OCI-LY3 (cell line): ENCODE measurements at regions not wholly inside any gene's neighbourhood (a gene's known extent, or its start where the extent isn't known, plus 50 kb on each side); places are given as distances from the start of the nearest gene placed in this dataset.

ENCODE experiments used
- EZH2phosphoT487 ChIP-seq: fragments of 200-600 bp; shearing (Covaris generic); IDR thresholded peaks from 2 replicates; pipeline ENCODE4 v1.6.1; 2018; ENCODE audit warnings: antibody characterized with exemption, mixed run types, low read depth
- TF ChIP-seq, protein P1 (sequence below): fragments of 200-600, 300-600 bp; sonication (generic); IDR thresholded peaks from 2 replicates; pipeline ENCODE4 v1.5.1; 2014; ENCODE audit warnings: antibody characterized with exemption, low read length, low read depth

DNA sequence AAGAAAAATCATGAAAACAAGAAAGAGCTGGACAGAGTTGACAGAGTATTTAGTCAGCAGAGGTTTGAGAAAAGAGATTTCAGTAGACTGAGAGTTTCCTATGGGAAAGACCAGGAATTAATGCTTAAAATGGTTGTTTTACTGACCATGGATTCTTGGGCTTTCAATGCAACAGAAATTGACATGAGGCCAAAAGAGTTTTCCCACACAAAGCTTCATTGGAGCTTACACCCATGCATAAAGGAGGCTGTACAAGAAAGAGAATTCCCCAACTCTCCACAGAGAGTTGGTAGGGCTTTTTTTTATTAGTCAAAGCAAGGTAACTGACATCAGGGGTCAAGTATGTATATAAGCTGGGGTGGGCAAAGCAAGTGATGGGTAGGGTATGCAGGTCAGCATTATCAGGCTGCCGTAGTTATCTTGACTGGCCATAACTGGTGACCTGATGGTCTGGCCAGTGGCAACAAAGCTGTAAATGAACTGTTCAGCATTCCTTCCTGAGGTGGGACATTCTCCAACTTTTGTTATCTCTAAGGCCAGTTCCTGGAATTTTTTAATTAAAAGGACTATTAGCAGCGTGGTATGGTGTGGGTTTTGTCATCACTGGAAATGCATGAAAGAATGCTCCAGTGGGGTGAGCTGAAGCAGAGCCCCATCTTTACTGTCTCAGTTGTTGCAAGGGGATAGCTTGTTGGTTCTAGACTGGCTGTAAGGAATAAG is 117.0 kb downstream of the ADAM29 start:
- TF ChIP-seq, protein P1, sequence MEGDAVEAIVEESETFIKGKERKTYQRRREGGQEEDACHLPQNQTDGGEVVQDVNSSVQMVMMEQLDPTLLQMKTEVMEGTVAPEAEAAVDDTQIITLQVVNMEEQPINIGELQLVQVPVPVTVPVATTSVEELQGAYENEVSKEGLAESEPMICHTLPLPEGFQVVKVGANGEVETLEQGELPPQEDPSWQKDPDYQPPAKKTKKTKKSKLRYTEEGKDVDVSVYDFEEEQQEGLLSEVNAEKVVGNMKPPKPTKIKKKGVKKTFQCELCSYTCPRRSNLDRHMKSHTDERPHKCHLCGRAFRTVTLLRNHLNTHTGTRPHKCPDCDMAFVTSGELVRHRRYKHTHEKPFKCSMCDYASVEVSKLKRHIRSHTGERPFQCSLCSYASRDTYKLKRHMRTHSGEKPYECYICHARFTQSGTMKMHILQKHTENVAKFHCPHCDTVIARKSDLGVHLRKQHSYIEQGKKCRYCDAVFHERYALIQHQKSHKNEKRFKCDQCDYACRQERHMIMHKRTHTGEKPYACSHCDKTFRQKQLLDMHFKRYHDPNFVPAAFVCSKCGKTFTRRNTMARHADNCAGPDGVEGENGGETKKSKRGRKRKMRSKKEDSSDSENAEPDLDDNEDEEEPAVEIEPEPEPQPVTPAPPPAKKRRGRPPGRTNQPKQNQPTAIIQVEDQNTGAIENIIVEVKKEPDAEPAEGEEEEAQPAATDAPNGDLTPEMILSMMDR, result no peak
- no peak for TF ChIP-seq EZH2phosphoT487
